Neuronal stem cell (in vitro differentiated cells): ENCODE measurements at regions not wholly inside any gene's neighbourhood (a gene's known extent, or its start where the extent isn't known, plus 50 kb on each side); places are given as distances from the start of the nearest gene placed in this dataset.

Experiments
- DNase-seq: peaks from one replicate; pipeline ENCODE4 v3.0.0-alpha.2; 2013; ENCODE audit warnings: low spot score
- H2AFZ ChIP-seq: one replicate; pipeline ENCODE4 v1.6.1; 2013; ENCODE audit warnings: mild to moderate bottlenecking, low read length, inconsistent platforms
- H2AK5ac ChIP-seq: 2 replicates; pipeline ENCODE4 v1.6.1; 2013; ENCODE audit warnings: low read depth, mild to moderate bottlenecking, inconsistent platforms, low read length, moderate library complexity, mixed read lengths
- H2BK120ac ChIP-seq: 2 replicates; pipeline ENCODE4 v1.6.1; 2013; ENCODE audit warnings: low read depth, mild to moderate bottlenecking, inconsistent platforms, low read length, moderate library complexity, mixed read lengths
- H2BK12ac ChIP-seq: one replicate; pipeline ENCODE4 v1.6.1; 2013; ENCODE audit warnings: low read length, inconsistent platforms
- H2BK15ac ChIP-seq: 2 replicates; pipeline ENCODE4 v1.6.1; 2013; ENCODE audit warnings: mild to moderate bottlenecking, low read length, inconsistent platforms, mixed read lengths
- H2BK5ac ChIP-seq: one replicate; pipeline ENCODE4 v1.6.1; 2013; ENCODE audit warnings: inconsistent platforms, mild to moderate bottlenecking, low read length, moderate library complexity
- H3K14ac ChIP-seq: one replicate; pipeline ENCODE4 v1.6.1; 2013; ENCODE audit warnings: low read length, inconsistent platforms
- H3K18ac ChIP-seq: 2 replicates; pipeline ENCODE4 v1.6.1; 2013; ENCODE audit warnings: low read length, inconsistent platforms
- H3K23ac ChIP-seq: 2 replicates; pipeline ENCODE4 v1.6.1; 2013; ENCODE audit warnings: low read depth, mild to moderate bottlenecking, mixed read lengths, low read length, inconsistent platforms; ENCODE audit not compliant: poor library complexity
- H3K27ac ChIP-seq: replicated peaks from 3 replicates; pipeline ENCODE4 v1.5.1; 2013; ENCODE audit warnings: low read length, inconsistent platforms
- H3K27me3 ChIP-seq, 3 experiments: 2 replicates each; pipeline ENCODE4 v1.6.1; 2013; ENCODE audit warnings: low read length in 3 of 3, mild to moderate bottlenecking in 2 of 3, inconsistent platforms in 1 of 3, low read depth in 1 of 3, mixed read lengths in 1 of 3, moderate library complexity in 1 of 3; ENCODE audit not compliant: control insufficient read depth in 3 of 3, insufficient read depth in 3 of 3
- H3K36me3 ChIP-seq, 2 donors: replicated peaks in 1 of 2; 2 replicates each; pipeline ENCODE4 v1.6.1; 2013; ENCODE audit warnings: low read length in 2 of 2; ENCODE audit not compliant: control insufficient read depth in 2 of 2, insufficient read depth in 2 of 2
- H3K4ac ChIP-seq: 2 replicates; pipeline ENCODE4 v1.6.1; 2013; ENCODE audit warnings: inconsistent platforms, mild to moderate bottlenecking, low read length, moderate library complexity
- H3K4me1 ChIP-seq, 2 donors: 1 replicate in 1 of 2; 2 replicates in 1 of 2; pipeline ENCODE4 v1.6.1; 2013; ENCODE audit warnings: low read length in 2 of 2, low read depth in 1 of 2; ENCODE audit not compliant: control insufficient read depth in 2 of 2, insufficient read depth in 1 of 2
- H3K4me2 ChIP-seq: one replicate; pipeline ENCODE4 v1.6.1; 2013; ENCODE audit warnings: mild to moderate bottlenecking, low read length, inconsistent platforms; ENCODE audit not compliant: insufficient read depth, poor library complexity, severe bottlenecking
- H3K4me3 ChIP-seq, 2 donors: 2 replicates each; pipeline ENCODE4 v1.5.1; 2013; ENCODE audit warnings: low read length in 2 of 2, mild to moderate bottlenecking in 2 of 2, inconsistent platforms in 1 of 2, moderate library complexity in 1 of 2
- H3K79me1 ChIP-seq: one replicate; pipeline ENCODE4 v1.6.1; 2013; ENCODE audit warnings: low read depth, mild to moderate bottlenecking, inconsistent platforms, low read length, moderate library complexity
- H3K9ac ChIP-seq: one replicate; pipeline ENCODE4 v1.6.1; 2013; ENCODE audit warnings: mild to moderate bottlenecking, low read depth, low read length, inconsistent platforms; ENCODE audit not compliant: poor library complexity
- H3K9me3 ChIP-seq, 2 donors: replicated peaks in 1 of 2; 2 replicates each; pipeline versions ENCODE3 to v1.6.1; 2013; ENCODE audit warnings: low read length in 2 of 2, mild to moderate bottlenecking in 2 of 2, inconsistent platforms in 1 of 2, low read depth in 1 of 2, mixed read lengths in 1 of 2, moderate library complexity in 1 of 2; ENCODE audit not compliant: control insufficient read depth in 2 of 2, insufficient read depth in 1 of 2
- H4K8ac ChIP-seq: one replicate; pipeline ENCODE4 v1.6.1; 2013; ENCODE audit warnings: low read depth, mild to moderate bottlenecking, inconsistent platforms, low read length, moderate library complexity
- H4K91ac ChIP-seq: one replicate; pipeline ENCODE4 v1.6.1; 2013; ENCODE audit warnings: low read length, low read depth, mild to moderate bottlenecking, inconsistent platforms; ENCODE audit not compliant: poor library complexity
- WGBS, 2 donors: extraction: QIAGEN DNeasy Blood & Tissue Kit; methylation state at CpG; one replicate each; pipeline ENCODE4 v1.1.7; 2013; ENCODE audit warnings: missing lambda C conversion rate in 2 of 2, mixed read lengths in 1 of 2; ENCODE audit not compliant: insufficient read length in 2 of 2, insufficient replicate concordance in 1 of 2; ENCODE audit errors: extremely low coverage in 2 of 2; 5-methylcytosine and 5-hydroxymethylcytosine counted together

- WGBS, 2 donors: no CpG with 5 or more reads among the region's 2 CpGs
- DNase-seq: no peak
- H3K9me3 ChIP-seq: peaks cover 0 to under 1% of the 10 kb centered on the region in 2 donors
- H2BK15ac ChIP-seq: no peak overlapping the region
- no peaks in the 10 kb centered on the region for H3K36me3 ChIP-seq
- no peak overlapping the region for H3K9ac ChIP-seq
- no peaks in the 10 kb centered on the region for H3K79me1 ChIP-seq
- H4K91ac ChIP-seq: no peak overlapping the region
- H3K4me1 ChIP-seq: peaks cover 0 to 2% of the 10 kb centered on the region in 2 donors
- no peak overlapping the region for H3K4me3 ChIP-seq
- no peak overlapping the region for H2AFZ ChIP-seq
- no peak overlapping the region for H3K14ac ChIP-seq
- no peak overlapping the region for H3K27ac ChIP-seq
- no peak overlapping the region for H2BK120ac ChIP-seq
- no peak overlapping the region for H4K8ac ChIP-seq
- H2AK5ac ChIP-seq: no peak overlapping the region
- no peak overlapping the region for H3K4me2 ChIP-seq
- H3K18ac ChIP-seq: no peak overlapping the region
- no peak overlapping the region for H3K4ac ChIP-seq
- H2BK5ac ChIP-seq: no peak overlapping the region
- H2BK12ac ChIP-seq: no peak overlapping the region
- H3K27me3 ChIP-seq: no peaks in the 10 kb centered on the region
- no peak overlapping the region for H3K23ac ChIP-seq
Observed at GRCh38 chr4:104905065-104905464, 241.6 kb upstream of the TET2 start.

- no peak overlapping the region for H4K8ac ChIP-seq
- no peak overlapping the region for H2BK15ac ChIP-seq
- H3K18ac ChIP-seq: no peak overlapping the region
- H3K4me1 ChIP-seq: peaks cover 0 to 2% of the 10 kb centered on the region in 2 donors
- H2BK120ac ChIP-seq: no peak overlapping the region
- no CpG with 5 or more reads among the region's 1 CpG for WGBS, 2 donors
- no peak overlapping the region for H3K27ac ChIP-seq
- H2BK12ac ChIP-seq: no peak overlapping the region
- no peak overlapping the region for H3K14ac ChIP-seq
- no peak overlapping the region for H3K4ac ChIP-seq
- H3K4me2 ChIP-seq: no peak overlapping the region
- H3K79me1 ChIP-seq: no peaks in the 10 kb centered on the region
- no peak overlapping the region for H2BK5ac ChIP-seq
- no peak overlapping the region for H2AFZ ChIP-seq
- H3K27me3 ChIP-seq: no peaks in the 10 kb centered on the region
- H2AK5ac ChIP-seq: no peak overlapping the region
- no peak overlapping the region for H3K9ac ChIP-seq
- DNase-seq: no peak
- H3K4me3 ChIP-seq: no peak overlapping the region
- no peak overlapping the region for H4K91ac ChIP-seq
- no peak overlapping the region for H3K23ac ChIP-seq
- H3K9me3 ChIP-seq: no peaks in the 10 kb centered on the region
- H3K36me3 ChIP-seq: no peaks in the 10 kb centered on the region
Observed at GRCh38 chr4:104905546-104905945, 241.1 kb upstream of the TET2 start.

- Histone ChIP-seq H3K4ac (no peak overlapping the region), H2BK15ac (no peak overlapping the region), H2BK12ac (no peak overlapping the region), H3K9ac (no peak overlapping the region), H3K36me3 (no peaks in the 10 kb centered on the region), H3K23ac (no peak overlapping the region), H2BK120ac (no peak overlapping the region), H3K79me1 (no peaks in the 10 kb centered on the region), H3K4me1 (peaks cover 0 to 2% of the 10 kb centered on the region in 2 donors), H3K4me2 (no peak overlapping the region), H2AFZ (no peak overlapping the region), H3K27ac (no peak overlapping the region), H3K27me3 (no peaks in the 10 kb centered on the region), H3K4me3 (no peak overlapping the region), H4K8ac (no peak overlapping the region), H3K14ac (no peak overlapping the region), H3K18ac (no peak overlapping the region), H4K91ac (no peak overlapping the region), H2AK5ac (no peak overlapping the region), H2BK5ac (no peak overlapping the region), H3K9me3 (no peaks in the 10 kb centered on the region)
- DNase-seq: no peak
- no CpG with 5 or more reads among the region's 2 CpGs for WGBS, 2 donors
Observed at GRCh38 chr4:104906276-104906675, 240.4 kb upstream of the TET2 start.

GRCh38 chr4:104907074-104907649, 239.5 kb upstream of the TET2 start:
- no peak for DNase-seq
- peak overlapping the region; percentile 84 for H3K14ac ChIP-seq
- no peak overlapping the region for H3K23ac ChIP-seq
- no peak overlapping the region for H2AK5ac ChIP-seq
- peaks cover 0 to 2% of the 10 kb centered on the region in 2 donors for H3K4me1 ChIP-seq
- no peak overlapping the region for H4K8ac ChIP-seq
- H4K91ac ChIP-seq: no peak overlapping the region
- no peak overlapping the region for H3K4ac ChIP-seq
- H2BK5ac ChIP-seq: no peak overlapping the region
- H3K4me2 ChIP-seq: no peak overlapping the region
- H2AFZ ChIP-seq: no peak overlapping the region
- no peak overlapping the region for H2BK12ac ChIP-seq
- H3K27ac ChIP-seq: no peak overlapping the region
- no peak overlapping the region for H3K9ac ChIP-seq
- H3K79me1 ChIP-seq: no peaks in the 10 kb centered on the region
- no peak overlapping the region for H2BK15ac ChIP-seq
- peak overlapping the region; percentile 11 for H3K18ac ChIP-seq
- no peaks in the 10 kb centered on the region for H3K9me3 ChIP-seq
- WGBS, 2 donors: no CpG with 5 or more reads among the region's 12 CpGs
- H3K4me3 ChIP-seq: no peak overlapping the region
- H2BK120ac ChIP-seq: no peak overlapping the region
- H3K36me3 ChIP-seq: no peaks in the 10 kb centered on the region
- no peaks in the 10 kb centered on the region for H3K27me3 ChIP-seq
